H9 (cell line): ENCODE measurements at regions not wholly inside any gene's neighbourhood (a gene's known extent, or its start where the extent isn't known, plus 50 kb on each side); places are given as distances from the start of the nearest gene placed in this dataset.

Experiments used
- DNase-seq: peaks from one replicate; pipeline ENCODE4 v3.0.0-alpha.2; 2017
- H2AFZ ChIP-seq: one replicate; pipeline ENCODE4 v1.6.1; 2013; ENCODE audit warnings: mild to moderate bottlenecking, low read length, control low read depth, moderate library complexity
- H2AK5ac ChIP-seq: 2 replicates; pipeline ENCODE4 v1.6.1; 2013; ENCODE audit warnings: low read length, control low read depth, mixed read lengths; ENCODE audit not compliant: insufficient read length
- H2BK120ac ChIP-seq: one replicate; pipeline ENCODE4 v1.6.1; 2013; ENCODE audit warnings: low read depth, mild to moderate bottlenecking, low read length, control low read depth, inconsistent platforms; ENCODE audit not compliant: poor library complexity, severe bottlenecking
- H2BK12ac ChIP-seq: 2 replicates; pipeline ENCODE4 v1.6.1; 2013; ENCODE audit warnings: low read length, control low read depth, mixed read lengths, low read depth; ENCODE audit not compliant: insufficient read length
- H2BK15ac ChIP-seq: 2 replicates; pipeline ENCODE4 v1.6.1; 2013; ENCODE audit warnings: low read depth, low read length, control low read depth
- H2BK20ac ChIP-seq: one replicate; pipeline ENCODE4 v1.6.1; 2013; ENCODE audit warnings: low read depth, mild to moderate bottlenecking, low read length, control low read depth, inconsistent platforms; ENCODE audit not compliant: poor library complexity, severe bottlenecking
- H2BK5ac ChIP-seq: 2 replicates; pipeline ENCODE4 v1.6.1; 2013; ENCODE audit warnings: low read length, control low read depth, mixed read lengths; ENCODE audit not compliant: insufficient read length
- H3K14ac ChIP-seq: 2 replicates; pipeline ENCODE4 v1.6.1; 2013; ENCODE audit warnings: low read length, control low read depth; ENCODE audit not compliant: insufficient read depth
- H3K18ac ChIP-seq: 2 replicates; pipeline ENCODE4 v1.6.1; 2013; ENCODE audit warnings: low read depth, mild to moderate bottlenecking, mixed read lengths, low read length, control low read depth; ENCODE audit not compliant: insufficient read length
- H3K23ac ChIP-seq: 2 replicates; pipeline ENCODE4 v1.6.1; 2013; ENCODE audit warnings: low read length, control low read depth, mixed read lengths, low read depth; ENCODE audit not compliant: insufficient read length
- H3K23me2 ChIP-seq: 2 replicates; pipeline ENCODE4 v1.6.1; 2013; ENCODE audit warnings: low read depth, mild to moderate bottlenecking, mixed read lengths, low read length, control low read depth; ENCODE audit not compliant: insufficient read length, poor library complexity, severe bottlenecking
- H3K27ac ChIP-seq: 2 replicates; pipeline ENCODE4 v1.5.1; 2013; ENCODE audit warnings: low read length, control low read depth, mixed read lengths, low read depth; ENCODE audit not compliant: insufficient read length
- H3K27me3 ChIP-seq: 2 replicates; pipeline ENCODE4 v1.6.1; 2013; ENCODE audit warnings: low read length, control low read depth, inconsistent platforms; ENCODE audit not compliant: insufficient read depth
- H3K4ac ChIP-seq: 2 replicates; pipeline ENCODE4 v1.6.1; 2013; ENCODE audit warnings: low read depth, mild to moderate bottlenecking, control low read depth, inconsistent platforms, low read length, moderate library complexity
- H3K4me1 ChIP-seq: 2 replicates; pipeline ENCODE4 v1.6.1; 2013; ENCODE audit warnings: low read length, control low read depth, inconsistent platforms; ENCODE audit not compliant: insufficient read depth
- H3K4me2 ChIP-seq: 2 replicates; pipeline ENCODE4 v1.6.1; 2013; ENCODE audit warnings: low read length, control low read depth, mixed read lengths; ENCODE audit not compliant: insufficient read length, insufficient read depth
- H3K56ac ChIP-seq: 2 replicates; pipeline ENCODE4 v1.6.1; 2013; ENCODE audit warnings: low read depth, mild to moderate bottlenecking, mixed read lengths, low read length, control low read depth; ENCODE audit not compliant: insufficient read length
- H3K79me1 ChIP-seq: 2 replicates; pipeline ENCODE4 v1.6.1; 2013; ENCODE audit warnings: low read depth, mild to moderate bottlenecking, moderate library complexity, low read length, control low read depth, inconsistent platforms; ENCODE audit not compliant: insufficient read depth, poor library complexity, severe bottlenecking
- H3K79me2 ChIP-seq: 2 replicates; pipeline ENCODE4 v1.6.1; 2013; ENCODE audit warnings: low read length, control low read depth, inconsistent platforms; ENCODE audit not compliant: insufficient read depth
- H3K9ac ChIP-seq: 2 replicates; pipeline ENCODE4 v1.6.1; 2013; ENCODE audit warnings: low read length, control low read depth, mixed read lengths; ENCODE audit not compliant: insufficient read length; ENCODE audit errors: extremely low read depth
- H3K9me3 ChIP-seq: one replicate; pipeline ENCODE4 v1.6.1; 2013; ENCODE audit warnings: low read depth, low read length, inconsistent platforms; ENCODE audit not compliant: control insufficient read depth
- H3T11ph ChIP-seq: one replicate; pipeline ENCODE4 v1.6.1; 2013; ENCODE audit warnings: mild to moderate bottlenecking, low read length, control low read depth, inconsistent platforms
- H4K20me1 ChIP-seq: one replicate; pipeline ENCODE4 v1.6.1; 2013; ENCODE audit not compliant: control insufficient read depth, insufficient read length, insufficient read depth
- H4K5ac ChIP-seq: 2 replicates; pipeline ENCODE4 v1.6.1; 2013; ENCODE audit warnings: low read depth, mild to moderate bottlenecking, mixed read lengths, low read length, control low read depth; ENCODE audit not compliant: insufficient read length
- H4K8ac ChIP-seq: replicated peaks from 2 replicates; pipeline ENCODE4 v1.6.1; 2013; ENCODE audit warnings: low read length, control low read depth, mixed read lengths, low read depth; ENCODE audit not compliant: insufficient read length
- H4K91ac ChIP-seq: 2 replicates; pipeline ENCODE4 v1.6.1; 2013; ENCODE audit warnings: low read depth, mild to moderate bottlenecking, moderate library complexity, mixed read lengths, low read length, control low read depth; ENCODE audit not compliant: insufficient read length
- H3K27ac Mint-ChIP-seq, 3 experiments: 2 replicates in 2 of 3; 3 replicates in 1 of 3; pipeline ENCODE4 v1.8.0; 2020 to 2021; ENCODE audit warnings: mixed read lengths in 3 of 3, mild to moderate bottlenecking in 1 of 3, moderate library complexity in 1 of 3
- H3K27me3 Mint-ChIP-seq: 2 replicates; pipeline ENCODE4 v1.8.0; 2021; ENCODE audit warnings: low read depth, mild to moderate bottlenecking, moderate library complexity, mixed read lengths
- H3K36me3 Mint-ChIP-seq, 3 experiments: 2 replicates in 2 of 3; 3 replicates in 1 of 3; pipeline ENCODE4 v1.8.0; 2020 to 2021; ENCODE audit warnings: low read depth in 3 of 3, mixed read lengths in 3 of 3; ENCODE audit not compliant: insufficient read depth in 1 of 3
- H3K4me1 Mint-ChIP-seq, 2 experiments: 2 replicates each; pipeline ENCODE4 v1.8.0; 2020; ENCODE audit warnings: mixed read lengths in 2 of 2
- H3K4me3 Mint-ChIP-seq, 2 experiments: 2 replicates in 1 of 2; 3 replicates in 1 of 2; pipeline ENCODE4 v1.8.0; 2020 to 2021; ENCODE audit warnings: mild to moderate bottlenecking in 2 of 2, mixed read lengths in 2 of 2, moderate library complexity in 1 of 2
- H3K9me3 Mint-ChIP-seq, 2 experiments: 2 replicates in 1 of 2; 3 replicates in 1 of 2; pipeline ENCODE4 v1.8.0; 2020; ENCODE audit warnings: mild to moderate bottlenecking in 2 of 2, mixed read lengths in 2 of 2, moderate library complexity in 1 of 2
- WGBS: extraction: QIAGEN DNeasy Blood & Tissue Kit; methylation state at CpG from one replicate; pipeline ENCODE4 v1.1.7; 2013; ENCODE audit warnings: missing lambda C conversion rate, low lambda C conversion rate, mixed read lengths; ENCODE audit not compliant: insufficient read length; ENCODE audit errors: extremely low coverage; 5-methylcytosine and 5-hydroxymethylcytosine counted together
- TF ChIP-seq, protein P1 (sequence below): fragments of 200-600 bp; sonication (generic); conservative IDR thresholded peaks from 3 replicates; pipeline ENCODE4 v1.8.0; 2021; ENCODE audit warnings: antibody characterized with exemption, mild to moderate bottlenecking

DNA sequence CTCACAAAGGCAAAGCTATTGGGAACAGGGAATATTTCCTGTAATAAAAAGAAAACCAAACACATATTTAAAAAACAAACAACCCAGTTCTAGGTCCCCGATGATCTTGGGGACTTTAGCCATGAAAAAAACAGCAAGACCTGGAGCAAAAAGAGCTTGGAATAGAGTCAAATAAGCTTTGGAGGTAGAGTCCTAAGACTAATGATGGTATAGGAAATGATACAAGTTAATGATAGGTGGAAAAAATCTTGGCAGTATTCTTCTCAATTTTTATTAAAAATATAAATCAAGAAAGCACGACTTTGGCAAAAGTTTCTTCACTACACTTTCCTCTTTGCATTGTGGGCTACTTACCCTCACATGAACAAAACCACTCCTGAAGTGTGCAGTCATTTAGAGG is 481.5 kb downstream of the EBF1 start:
- TF ChIP-seq, protein P1, sequence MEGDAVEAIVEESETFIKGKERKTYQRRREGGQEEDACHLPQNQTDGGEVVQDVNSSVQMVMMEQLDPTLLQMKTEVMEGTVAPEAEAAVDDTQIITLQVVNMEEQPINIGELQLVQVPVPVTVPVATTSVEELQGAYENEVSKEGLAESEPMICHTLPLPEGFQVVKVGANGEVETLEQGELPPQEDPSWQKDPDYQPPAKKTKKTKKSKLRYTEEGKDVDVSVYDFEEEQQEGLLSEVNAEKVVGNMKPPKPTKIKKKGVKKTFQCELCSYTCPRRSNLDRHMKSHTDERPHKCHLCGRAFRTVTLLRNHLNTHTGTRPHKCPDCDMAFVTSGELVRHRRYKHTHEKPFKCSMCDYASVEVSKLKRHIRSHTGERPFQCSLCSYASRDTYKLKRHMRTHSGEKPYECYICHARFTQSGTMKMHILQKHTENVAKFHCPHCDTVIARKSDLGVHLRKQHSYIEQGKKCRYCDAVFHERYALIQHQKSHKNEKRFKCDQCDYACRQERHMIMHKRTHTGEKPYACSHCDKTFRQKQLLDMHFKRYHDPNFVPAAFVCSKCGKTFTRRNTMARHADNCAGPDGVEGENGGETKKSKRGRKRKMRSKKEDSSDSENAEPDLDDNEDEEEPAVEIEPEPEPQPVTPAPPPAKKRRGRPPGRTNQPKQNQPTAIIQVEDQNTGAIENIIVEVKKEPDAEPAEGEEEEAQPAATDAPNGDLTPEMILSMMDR, result no peak
- Histone ChIP-seq H3K4me2 (no peak overlapping the region), H3K4me1 (no peaks in the 10 kb centered on the region), H2AFZ (no peak overlapping the region), H3K27me3 (no peaks in the 10 kb centered on the region), H3K23ac (no peak overlapping the region), H4K20me1 (no peaks in the 10 kb centered on the region), H3K4ac (no peak overlapping the region), H2BK5ac (no peak overlapping the region), H4K91ac (no peak overlapping the region), H3K79me2 (no peaks in the 10 kb centered on the region), H3T11ph (no peak overlapping the region), H3K14ac (no peak overlapping the region), H3K18ac (no peak overlapping the region), H3K23me2 (no peaks in the 10 kb centered on the region), H2BK20ac (no peak overlapping the region), H4K8ac (no peak overlapping the region), H3K9me3 (no peaks in the 10 kb centered on the region), H4K5ac (no peak overlapping the region), H3K79me1 (no peaks in the 10 kb centered on the region), H3K9ac (no peak overlapping the region), H3K56ac (no peak overlapping the region), H3K27ac (no peak overlapping the region), H2AK5ac (no peak overlapping the region), H2BK12ac (no peak overlapping the region), H2BK15ac (no peak overlapping the region), H2BK120ac (no peak overlapping the region)
- Mint-ChIP-seq H3K27ac (no peak overlapping the region), H3K4me3 (no peak overlapping the region), H3K27me3 (no peaks in the 10 kb centered on the region), H3K9me3 (no peaks in the 10 kb centered on the region), H3K36me3 (no peaks in the 10 kb centered on the region), H3K4me1 (no peaks in the 10 kb centered on the region)
- WGBS, result no CpG with 5 or more reads among the region's 2 CpGs
- DNase-seq, result no peak
